Sigmoid colon (tissue), 4 donors: ENCODE measurements at regions not wholly inside any gene's neighbourhood (a gene's known extent, or its start where the extent isn't known, plus 50 kb on each side); places are given as distances from the start of the nearest gene placed in this dataset.

Source experiments
- EP300 ChIP-seq, 4 donors: sonication (generic); formaldehyde crosslinking; IDR thresholded peaks; one replicate each; pipeline ENCODE4 v1.6.1; 2017; ENCODE audit warnings: antibody characterized with exemption in 4 of 4
- POLR2A ChIP-seq, 2 donors: fragments of 450-650 bp; IDR thresholded peaks; one replicate each; pipeline ENCODE4 v1.6.1; 2016; ENCODE audit warnings: antibody characterized with exemption in 2 of 2, mild to moderate bottlenecking in 2 of 2, moderate library complexity in 2 of 2
- POLR2AphosphoS5 ChIP-seq, 4 donors: sonication (generic); formaldehyde crosslinking; IDR thresholded peaks; one replicate each; pipeline ENCODE4 v1.6.1; 2017; ENCODE audit warnings: antibody characterized with exemption in 4 of 4
- TF ChIP-seq, protein P1 (sequence below), 4 experiments: fragments of 450-650 bp in 3 of 4; fragments of 200-600 bp in 1 of 4; IDR thresholded peaks; one replicate each; pipeline ENCODE4 v1.5.1; 2016 to 2019; ENCODE audit warnings: antibody characterized with exemption in 4 of 4, mild to moderate bottlenecking in 3 of 4, moderate library complexity in 2 of 4

DNA sequence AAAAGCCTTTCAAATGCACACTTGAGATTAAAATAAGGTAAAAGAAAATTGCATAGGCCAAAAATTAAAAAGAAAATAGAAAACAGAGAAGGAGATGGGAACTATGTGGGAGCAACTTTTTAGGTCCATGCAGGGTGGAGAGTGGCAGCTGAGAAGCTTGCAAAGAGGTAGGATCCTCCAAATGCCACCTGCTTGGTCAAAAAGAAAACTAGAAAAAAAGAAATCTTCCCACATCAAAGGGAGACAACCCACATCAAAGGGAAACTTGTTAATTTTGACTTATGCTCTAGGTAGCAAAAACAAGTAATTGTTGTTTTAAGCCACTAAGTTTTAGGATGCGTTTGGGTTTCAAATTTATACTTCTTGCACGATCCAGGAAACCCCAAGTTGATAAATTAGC lies 342.9 kb downstream of the IL20RB start:
- TF ChIP-seq, protein P1, sequence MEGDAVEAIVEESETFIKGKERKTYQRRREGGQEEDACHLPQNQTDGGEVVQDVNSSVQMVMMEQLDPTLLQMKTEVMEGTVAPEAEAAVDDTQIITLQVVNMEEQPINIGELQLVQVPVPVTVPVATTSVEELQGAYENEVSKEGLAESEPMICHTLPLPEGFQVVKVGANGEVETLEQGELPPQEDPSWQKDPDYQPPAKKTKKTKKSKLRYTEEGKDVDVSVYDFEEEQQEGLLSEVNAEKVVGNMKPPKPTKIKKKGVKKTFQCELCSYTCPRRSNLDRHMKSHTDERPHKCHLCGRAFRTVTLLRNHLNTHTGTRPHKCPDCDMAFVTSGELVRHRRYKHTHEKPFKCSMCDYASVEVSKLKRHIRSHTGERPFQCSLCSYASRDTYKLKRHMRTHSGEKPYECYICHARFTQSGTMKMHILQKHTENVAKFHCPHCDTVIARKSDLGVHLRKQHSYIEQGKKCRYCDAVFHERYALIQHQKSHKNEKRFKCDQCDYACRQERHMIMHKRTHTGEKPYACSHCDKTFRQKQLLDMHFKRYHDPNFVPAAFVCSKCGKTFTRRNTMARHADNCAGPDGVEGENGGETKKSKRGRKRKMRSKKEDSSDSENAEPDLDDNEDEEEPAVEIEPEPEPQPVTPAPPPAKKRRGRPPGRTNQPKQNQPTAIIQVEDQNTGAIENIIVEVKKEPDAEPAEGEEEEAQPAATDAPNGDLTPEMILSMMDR (IDR thresholded peaks at IDR 0.05): no peak
- TF ChIP-seq POLR2AphosphoS5 (IDR thresholded peaks at IDR 0.05) (no peak), EP300 (IDR thresholded peaks at IDR 0.05) (no peak), POLR2A (IDR thresholded peaks at IDR 0.05) (no peak)
